PC-3 (cell line): ENCODE measurements at regions not wholly inside any gene's neighbourhood (a gene's known extent, or its start where the extent isn't known, plus 50 kb on each side); places are given as distances from the start of the nearest gene placed in this dataset.

Experiments
- ATAC-seq: fragments of 200-7000 bp; cut with Tn5 transposase; 2 replicates; pipeline ENCODE4 v1.9.1; 2020; ENCODE audit warnings: mild to moderate bottlenecking, moderate library complexity
- BruUV-seq: library from RNA; stranded (reverse); fragments of 400-500 nt; replicated peaks from 2 replicates; lab custom pipeline; 2021; lab: Mats Ljungman, UMichigan
- CTCF ChIA-PET: fragments of 300-600 bp; sonication (Branson Sonifier 250); formaldehyde crosslinking; loops from one replicate; lab custom pipeline; 2022; ENCODE audit warnings: antibody characterized with exemption; lab: Charles Lee
- POLR2A ChIA-PET: fragments of 300-600 bp; sonication (Branson Sonifier 250); formaldehyde crosslinking; loops from one replicate; lab custom pipeline; 2022; ENCODE audit warnings: antibody characterized with exemption; ENCODE audit not compliant: unreplicated experiment; lab: Charles Lee
- DNase-seq: peaks from one replicate; pipeline ENCODE4 v3.0.0-alpha.2; 2015
- H2AFZ ChIP-seq: fragments of 300-600 bp; sonication (generic); 2 replicates; pipeline ENCODE4 v1.6.0; 2016; ENCODE audit warnings: antibody characterized with exemption, low read length
- H3F3A ChIP-seq: fragments of 300-600 bp; sonication (generic); one replicate; pipeline ENCODE4 v1.6.0; 2017; ENCODE audit warnings: antibody characterized with exemption, low read length, control low read depth, mild to moderate bottlenecking; ENCODE audit not compliant: unreplicated experiment
- H3K27ac ChIP-seq: fragments of 300-600 bp; sonication (generic); 2 replicates; pipeline ENCODE4 v1.5.1; 2016; ENCODE audit warnings: mild to moderate bottlenecking, low read length
- H3K27me3 ChIP-seq: fragments of 300-600 bp; sonication (generic); 2 replicates; pipeline ENCODE4 v1.6.1; 2016; ENCODE audit warnings: low read length, mixed read lengths
- H3K36me3 ChIP-seq: fragments of 300-600 bp; sonication (generic); 2 replicates; pipeline ENCODE4 v1.6.1; 2016; ENCODE audit warnings: low read depth, mixed run types, low read length, mixed read lengths
- H3K4me1 ChIP-seq: fragments of 300-600 bp; sonication (generic); 2 replicates; pipeline ENCODE4 v1.5.1; 2016; ENCODE audit warnings: low read length; ENCODE audit not compliant: insufficient read depth
- H3K4me2 ChIP-seq: fragments of 300-600 bp; sonication (generic); 2 replicates; pipeline ENCODE4 v1.6.0; 2016; ENCODE audit warnings: low read length
- H3K4me3 ChIP-seq: fragments of 300-600 bp; sonication (generic); 2 replicates; pipeline ENCODE4 v1.5.1; 2016; ENCODE audit warnings: mild to moderate bottlenecking, low read length, mixed read lengths
- H3K79me2 ChIP-seq: fragments of 300-600 bp; sonication (generic); 2 replicates; pipeline ENCODE4 v1.6.1; 2017; ENCODE audit warnings: low read length, mixed read lengths
- H3K9ac ChIP-seq: fragments of 300-600 bp; sonication (generic); 2 replicates; pipeline ENCODE4 v1.6.0; 2016; ENCODE audit warnings: mild to moderate bottlenecking, low read length
- H3K9me2 ChIP-seq: fragments of 300-600 bp; sonication (generic); replicated peaks from 2 replicates; pipeline ENCODE4 v1.6.1; 2016; ENCODE audit warnings: mixed run types, low read length, mixed read lengths
- H3K9me3 ChIP-seq: fragments of 300-600 bp; sonication (generic); 2 replicates; pipeline ENCODE4 v1.6.1; 2016; ENCODE audit warnings: low read length, mixed read lengths
- H4K20me1 ChIP-seq: fragments of 300-600 bp; sonication (generic); 2 replicates; pipeline ENCODE4 v1.6.1; 2016; ENCODE audit warnings: low read length, mixed read lengths
- EZH2 ChIP-seq: fragments of 300-600 bp; sonication (generic); IDR thresholded peaks from one replicate; pipeline ENCODE4 v1.6.1; 2017; ENCODE audit warnings: antibody characterized with exemption, mild to moderate bottlenecking, low read length; ENCODE audit not compliant: unreplicated experiment
- EZH2phosphoT487 ChIP-seq: fragments of 300-600 bp; sonication (generic); IDR thresholded peaks from 2 replicates; pipeline ENCODE4 v1.6.1; 2018; ENCODE audit warnings: mild to moderate bottlenecking, antibody characterized with exemption, low read length, borderline replicate concordance
- intact Hi-C: fragments of 100-400 bp; cut with micrococcal nuclease; formaldehyde crosslinking; loops from 2 replicates; pipeline ENCODE4 v1.9.0; 2023
- TF ChIP-seq, protein P1 (sequence below): fragments of 300-600 bp; sonication (generic); conservative IDR thresholded peaks from 2 replicates; pipeline ENCODE4 v1.5.1; 2017; ENCODE audit warnings: antibody characterized with exemption, low read depth, mild to moderate bottlenecking, low read length

DNA sequence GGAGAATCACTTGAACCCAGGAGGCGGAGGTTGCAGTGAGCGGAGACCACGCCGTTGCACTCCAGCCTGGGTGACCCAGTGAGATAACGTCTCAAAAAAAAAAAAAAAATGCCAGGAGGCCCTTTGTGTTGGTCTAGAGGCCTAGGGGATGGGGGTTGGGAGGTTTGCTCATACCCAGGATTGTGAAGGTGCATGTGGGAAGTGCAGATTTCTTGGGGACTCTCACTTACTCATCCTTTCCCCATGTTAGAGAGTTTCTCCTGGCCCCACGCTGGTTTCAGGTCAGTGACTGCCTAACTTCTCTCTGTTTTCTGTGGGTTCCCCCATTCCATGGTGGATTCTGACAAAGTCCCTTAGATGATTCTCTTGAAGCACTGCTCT, 471.5 kb upstream of the CNTNAP2 start:
- Histone ChIP-seq H3K79me2 (no peaks in the 10 kb centered on the region), H3K4me1 (peaks cover 24% of the 10 kb centered on the region), H3K4me3 (no peak overlapping the region), H3K27ac (peak overlapping the region; percentile 100), H2AFZ (peak overlapping the region; percentile 64; the same call in 1 of the 2 replicates), H4K20me1 (no peaks in the 10 kb centered on the region), H3K27me3 (no peaks in the 10 kb centered on the region), H3F3A (no peaks in the 10 kb centered on the region), H3K9me2 (no peaks in the 10 kb centered on the region), H3K36me3 (no peaks in the 10 kb centered on the region), H3K9me3 (no peaks in the 10 kb centered on the region), H3K9ac (peak overlapping the region; percentile 87), H3K4me2 (peak overlapping the region; percentile 89)
- no peak for ATAC-seq
- intact Hi-C loops, result no loop called here
- POLR2A ChIA-PET, result no interaction called here
- CTCF ChIA-PET, result no interaction called here
- DNase-seq, result no peak
- TF ChIP-seq EZH2phosphoT487 (no peak), EZH2 (no peak)
- TF ChIP-seq, protein P1, sequence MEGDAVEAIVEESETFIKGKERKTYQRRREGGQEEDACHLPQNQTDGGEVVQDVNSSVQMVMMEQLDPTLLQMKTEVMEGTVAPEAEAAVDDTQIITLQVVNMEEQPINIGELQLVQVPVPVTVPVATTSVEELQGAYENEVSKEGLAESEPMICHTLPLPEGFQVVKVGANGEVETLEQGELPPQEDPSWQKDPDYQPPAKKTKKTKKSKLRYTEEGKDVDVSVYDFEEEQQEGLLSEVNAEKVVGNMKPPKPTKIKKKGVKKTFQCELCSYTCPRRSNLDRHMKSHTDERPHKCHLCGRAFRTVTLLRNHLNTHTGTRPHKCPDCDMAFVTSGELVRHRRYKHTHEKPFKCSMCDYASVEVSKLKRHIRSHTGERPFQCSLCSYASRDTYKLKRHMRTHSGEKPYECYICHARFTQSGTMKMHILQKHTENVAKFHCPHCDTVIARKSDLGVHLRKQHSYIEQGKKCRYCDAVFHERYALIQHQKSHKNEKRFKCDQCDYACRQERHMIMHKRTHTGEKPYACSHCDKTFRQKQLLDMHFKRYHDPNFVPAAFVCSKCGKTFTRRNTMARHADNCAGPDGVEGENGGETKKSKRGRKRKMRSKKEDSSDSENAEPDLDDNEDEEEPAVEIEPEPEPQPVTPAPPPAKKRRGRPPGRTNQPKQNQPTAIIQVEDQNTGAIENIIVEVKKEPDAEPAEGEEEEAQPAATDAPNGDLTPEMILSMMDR, result no peak
- no TSS peak for BruUV-seq

DNA sequence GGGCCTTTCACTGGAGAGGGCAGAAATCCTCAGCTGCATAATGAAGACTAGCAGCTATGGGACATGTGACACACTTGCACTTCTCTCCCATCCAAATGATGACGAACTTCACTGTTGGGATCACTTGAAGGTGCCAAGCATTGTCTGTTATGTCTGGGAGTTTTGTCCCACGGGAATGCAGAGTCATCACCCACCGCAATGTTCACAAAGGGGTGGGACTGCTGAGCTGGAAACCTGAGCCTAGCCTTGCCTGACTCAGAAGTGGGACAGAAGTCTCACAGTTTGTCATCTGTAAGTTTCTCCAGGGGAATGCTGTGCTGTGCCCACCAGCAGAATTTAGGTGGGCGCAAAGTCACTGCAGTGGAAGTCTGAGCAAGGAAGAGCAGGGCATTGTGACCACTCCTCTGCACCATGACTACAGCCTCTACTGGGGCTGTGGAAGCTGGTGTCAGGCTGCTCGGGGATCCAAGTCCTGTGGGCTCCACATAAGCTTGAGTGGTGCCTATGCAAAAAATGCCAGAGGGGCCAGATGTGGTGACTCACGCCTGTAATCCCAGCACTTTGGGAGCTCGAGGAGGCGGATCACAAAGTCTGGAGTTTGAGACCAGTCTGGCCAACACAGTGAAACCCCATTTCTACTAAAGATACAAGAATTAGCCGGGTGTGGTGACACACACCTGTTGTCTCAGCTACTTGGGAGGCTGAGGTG, 472.0 kb upstream of the CNTNAP2 start:
- no TSS peak for BruUV-seq
- H3K4me1 ChIP-seq, result peaks cover 24% of the 10 kb centered on the region
- DNase-seq, result peak; percentile 95
- H3K4me3 ChIP-seq, result peak overlapping the region; percentile 53; the same call in 1 of the 2 replicates
- no peaks in the 10 kb centered on the region for H3K36me3 ChIP-seq
- 0 out of 2 replicates have a peak, but pooled peaks cover 2% of the 10 kb centered on the region for H3K9me3 ChIP-seq
- H4K20me1 ChIP-seq, result no peaks in the 10 kb centered on the region
- TF ChIP-seq EZH2 (no peak), EZH2phosphoT487 (no peak)
- TF ChIP-seq, protein P1, result no peak
- H3F3A ChIP-seq, result no peaks in the 10 kb centered on the region
- no peaks in the 10 kb centered on the region for H3K79me2 ChIP-seq
- H2AFZ ChIP-seq, result peak overlapping the region; percentile 64
- POLR2A ChIA-PET, result no interaction called here
- H3K9ac ChIP-seq, result peak overlapping the region; percentile 87
- intact Hi-C loops, result loop anchor here (1.0 to 5.0 kb wide), 2 partner anchors 20 to 268 kb away; no protein-coding TSS in a partner anchor
- peak overlapping the region; percentile 100 for H3K27ac ChIP-seq
- H3K9me2 ChIP-seq, result no peaks in the 10 kb centered on the region
- CTCF ChIA-PET, result interaction anchor here (0.6 kb wide), 1 partner anchor 8 kb away, joined by 3 read pairs; no protein-coding TSS in a partner anchor
- H3K4me2 ChIP-seq, result peak overlapping the region; percentile 89
- peak; percentile 95 for ATAC-seq
- no peaks in the 10 kb centered on the region for H3K27me3 ChIP-seq

DNA sequence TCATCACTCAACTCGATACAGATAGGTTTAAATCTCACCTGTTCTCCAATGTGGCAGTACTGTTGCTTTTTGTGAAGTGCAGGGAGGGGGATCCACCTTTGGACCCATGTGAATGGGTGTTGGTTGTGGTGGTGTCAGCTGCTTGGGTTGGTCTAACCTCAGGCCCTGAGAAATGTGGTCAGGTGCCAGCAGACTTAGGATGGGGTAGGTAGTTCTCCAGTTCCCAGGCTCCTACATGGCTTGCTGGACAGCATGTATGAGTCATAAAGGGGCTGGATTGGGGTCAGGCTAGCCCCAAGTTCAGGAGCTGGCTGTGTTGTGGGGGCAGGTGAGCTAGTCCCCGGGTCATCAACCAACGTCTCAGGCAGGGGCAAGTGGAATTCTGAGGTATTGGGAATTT, 472.6 kb upstream of the CNTNAP2 start:
- Histone ChIP-seq H3F3A (no peaks in the 10 kb centered on the region), H3K9me3 (0 out of 2 replicates have a peak, but pooled peaks cover 3% of the 10 kb centered on the region), H3K9ac (peak overlapping the region; percentile 87), H3K9me2 (no peaks in the 10 kb centered on the region), H3K36me3 (no peaks in the 10 kb centered on the region), H3K4me2 (peak overlapping the region; percentile 89), H2AFZ (peak overlapping the region; percentile 55; the same call in 1 of the 2 replicates), H3K79me2 (no peaks in the 10 kb centered on the region), H4K20me1 (no peaks in the 10 kb centered on the region), H3K27ac (peak overlapping the region; percentile 100), H3K27me3 (no peaks in the 10 kb centered on the region), H3K4me1 (peaks cover 24% of the 10 kb centered on the region), H3K4me3 (no peak overlapping the region)
- TF ChIP-seq EZH2 (no peak), EZH2phosphoT487 (no peak)
- TF ChIP-seq, protein P1, result no peak
- DNase-seq (peak; percentile 75), ATAC-seq (peak; percentile 33)
- TSS peak; percentile 69 for BruUV-seq
- ChIA-PET POLR2A (no interaction called here), CTCF (no interaction called here)
- intact Hi-C loops, result loop anchor here (1.0 to 5.0 kb wide), 2 partner anchors 20 to 268 kb away; no protein-coding TSS in a partner anchor
